GM18520 (cell line): ENCODE measurements at regions not wholly inside any gene's neighbourhood (a gene's known extent, or its start where the extent isn't known, plus 50 kb on each side); places are given as distances from the start of the nearest gene placed in this dataset.

Experiments used
- ATAC-seq: cut with Tn5 transposase; IDR thresholded peaks from one replicate; pipeline ENCODE4 v1.9.1; 2021; ENCODE audit not compliant: unreplicated experiment

DNA sequence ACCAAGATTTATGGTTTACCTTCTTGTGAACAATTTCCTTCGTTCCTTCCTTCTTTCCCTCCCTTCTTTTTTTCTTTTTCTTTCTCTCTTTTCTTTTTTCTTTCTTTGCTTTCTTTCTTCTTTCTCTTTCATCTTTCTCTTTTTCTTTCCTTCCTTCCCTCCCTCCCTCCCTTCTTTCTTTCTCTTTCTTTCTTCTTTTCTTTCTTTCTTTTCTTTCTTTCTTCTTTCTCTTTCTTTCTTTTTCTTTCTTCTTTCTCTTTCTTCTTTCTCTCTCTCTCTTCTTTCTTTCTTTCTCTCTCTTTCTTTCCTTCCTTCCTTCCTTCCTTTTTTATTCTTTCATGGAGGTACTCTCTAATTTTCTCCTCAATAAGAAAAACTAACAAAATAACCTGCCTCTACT is 462.1 kb upstream of the ATP2B1 start:
- ATAC-seq: no peak

- ATAC-seq: no peak
Measured at GRCh38 chr12:90167518-90168208, 459.0 kb upstream of the ATP2B1 start.

DNA sequence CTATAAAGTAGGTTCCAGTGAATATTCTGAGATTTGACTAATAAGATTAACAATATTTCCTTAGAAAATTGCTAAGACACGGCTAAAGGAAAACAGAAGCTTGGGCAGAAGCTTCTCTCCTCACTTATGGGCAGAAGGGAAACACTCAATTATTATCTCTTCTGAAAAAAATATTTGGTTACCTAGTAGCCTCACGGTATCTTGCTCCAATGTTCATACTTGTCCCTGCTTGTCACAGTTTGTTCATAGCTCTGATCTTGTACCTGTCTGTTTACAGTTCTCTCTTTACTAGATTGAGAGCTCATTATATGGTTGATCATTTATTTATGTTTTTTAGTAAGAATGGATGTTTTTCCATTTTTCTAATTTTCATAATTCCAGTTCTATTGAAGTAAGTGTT is 458.0 kb upstream of the ATP2B1 start:
- ATAC-seq: no peak

DNA sequence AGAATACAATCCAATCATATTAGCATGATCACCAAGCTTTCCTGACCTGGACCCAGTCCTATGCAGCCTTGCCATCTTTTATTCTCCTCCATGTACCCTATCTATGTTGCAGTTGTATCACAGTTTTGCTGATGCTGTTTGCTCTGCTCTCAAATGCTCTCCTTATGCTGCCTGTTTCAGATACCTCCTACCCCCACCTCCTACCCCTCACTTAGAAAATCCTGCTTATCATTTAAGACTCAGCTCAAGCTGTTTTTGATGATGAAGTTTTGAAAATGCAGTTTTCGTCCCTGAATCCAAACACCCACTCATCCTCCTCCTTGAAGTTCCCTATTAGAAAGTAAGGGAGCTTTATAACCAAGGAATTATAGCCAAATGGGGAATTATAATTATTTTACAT is 457.4 kb upstream of the ATP2B1 start:
- no peak for ATAC-seq

- ATAC-seq: no peak
Measured at GRCh38 chr12:90163975-90164374, 455.3 kb upstream of the ATP2B1 start.

DNA sequence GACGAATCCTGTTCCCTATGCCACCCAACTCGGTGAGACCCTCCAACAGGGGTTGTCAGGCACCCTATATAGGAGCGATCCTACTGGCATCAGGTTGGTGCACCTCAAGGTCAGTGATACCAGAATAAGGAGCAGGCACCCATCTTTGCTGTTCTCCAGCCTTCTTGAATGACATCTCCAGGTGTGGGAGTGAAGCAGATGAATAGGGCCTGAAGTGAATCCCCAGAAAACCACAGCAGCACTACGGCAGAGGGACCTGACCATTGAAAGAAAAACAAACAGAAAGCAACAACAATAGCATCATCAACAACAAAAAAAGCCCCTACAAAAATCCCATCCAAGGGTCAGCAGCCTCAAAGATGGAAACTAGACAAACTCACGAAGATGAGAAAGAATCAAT is 445.2 kb upstream of the ATP2B1 start:
- ATAC-seq: no peak

GRCh38 chr12:90152897-90153624 is 444.4 kb upstream of the ATP2B1 start:
- ATAC-seq: no peak

DNA sequence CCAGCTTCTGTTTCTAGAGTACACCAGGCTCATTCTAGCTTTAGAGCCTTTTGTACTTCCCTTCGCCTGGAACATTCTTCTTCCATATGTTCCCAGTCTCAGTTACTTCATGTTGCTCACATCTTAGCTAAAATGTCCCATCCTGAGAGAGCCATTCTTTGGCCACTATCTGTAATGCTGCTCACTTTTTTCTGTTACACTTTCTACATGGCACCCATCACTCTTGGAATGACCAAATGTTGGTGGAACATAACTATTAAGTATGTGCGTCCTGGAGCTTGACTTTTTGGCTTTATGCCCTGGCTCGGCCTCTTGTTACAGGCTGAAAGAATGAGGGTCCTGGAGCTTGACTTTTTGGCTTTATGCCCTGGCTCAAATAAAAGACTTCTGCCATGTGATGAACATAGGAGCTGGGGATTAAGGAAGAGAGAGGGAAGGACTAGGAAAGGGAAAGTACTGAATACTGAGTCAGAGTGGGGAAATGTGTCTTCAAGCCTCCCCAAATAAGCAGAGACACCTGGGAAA is 442.9 kb upstream of the ATP2B1 start:
- ATAC-seq: no peak

- no peak for ATAC-seq
Measured at GRCh38 chr12:90149453-90149852, 440.8 kb upstream of the ATP2B1 start.

DNA sequence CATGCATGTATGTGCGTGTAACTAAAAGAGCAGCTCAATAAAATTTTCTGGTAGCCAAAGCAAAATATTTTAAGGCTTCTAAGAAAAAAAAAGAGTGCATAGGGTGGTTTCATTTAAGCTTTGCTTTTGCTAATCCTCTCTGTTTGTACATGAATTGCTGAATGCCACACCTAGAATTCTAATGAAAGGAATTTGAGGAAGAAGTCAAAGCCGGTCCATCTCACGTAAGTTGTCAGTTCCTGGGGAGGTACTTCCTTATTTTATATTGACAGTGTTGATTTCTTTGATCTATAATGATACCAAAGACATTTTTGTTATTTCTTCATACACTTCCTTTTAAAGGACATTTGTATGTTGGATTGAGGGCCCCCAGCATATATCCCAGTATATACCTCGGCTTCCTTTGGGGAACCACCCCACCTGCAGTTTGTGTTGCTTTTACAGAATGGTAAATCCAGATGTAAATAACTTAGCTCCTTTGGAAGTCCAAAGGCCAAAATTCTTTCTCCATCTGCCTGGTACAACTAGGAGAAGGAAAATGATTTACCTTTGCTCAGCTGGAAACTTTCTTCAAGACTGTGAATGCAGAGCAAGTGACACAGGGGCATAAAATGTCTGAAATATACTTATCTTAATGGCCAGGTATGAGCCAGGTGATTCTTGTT is 420.9 kb upstream of the ATP2B1 start:
- ATAC-seq: no peak

DNA sequence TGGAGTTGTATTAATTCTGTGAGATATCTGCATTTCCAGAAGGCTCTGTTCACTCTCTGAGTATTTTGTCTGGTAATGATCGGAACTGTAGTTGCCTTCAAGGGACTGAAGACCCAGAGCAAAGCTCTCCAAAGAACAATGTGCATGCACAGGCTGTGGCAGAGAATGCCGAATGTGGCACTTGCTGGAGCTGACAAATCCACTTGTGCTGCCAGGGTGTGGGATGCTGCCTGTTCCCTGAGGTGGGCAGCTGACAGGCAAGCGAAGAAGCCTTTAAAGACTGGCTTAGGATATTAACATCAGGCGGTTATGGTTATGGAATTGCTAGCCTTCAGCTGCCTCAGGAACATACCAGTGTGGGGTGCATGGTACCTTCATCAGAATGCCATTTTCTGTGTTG is 419.9 kb upstream of the ATP2B1 start:
- ATAC-seq: no peak

- no peak for ATAC-seq
Measured at GRCh38 chr12:90126125-90126524, 417.5 kb upstream of the ATP2B1 start.

- ATAC-seq: no peak
Measured at GRCh38 chr12:90124914-90125313, 416.3 kb upstream of the ATP2B1 start.

- no peak for ATAC-seq
Measured at GRCh38 chr12:90124289-90124688, 415.7 kb upstream of the ATP2B1 start.

GRCh38 chr12:90122681-90123080 is 414.0 kb upstream of the ATP2B1 start:
- ATAC-seq: no peak

- ATAC-seq: no peak
Measured at GRCh38 chr12:90120627-90121026, 412.0 kb upstream of the ATP2B1 start.

DNA sequence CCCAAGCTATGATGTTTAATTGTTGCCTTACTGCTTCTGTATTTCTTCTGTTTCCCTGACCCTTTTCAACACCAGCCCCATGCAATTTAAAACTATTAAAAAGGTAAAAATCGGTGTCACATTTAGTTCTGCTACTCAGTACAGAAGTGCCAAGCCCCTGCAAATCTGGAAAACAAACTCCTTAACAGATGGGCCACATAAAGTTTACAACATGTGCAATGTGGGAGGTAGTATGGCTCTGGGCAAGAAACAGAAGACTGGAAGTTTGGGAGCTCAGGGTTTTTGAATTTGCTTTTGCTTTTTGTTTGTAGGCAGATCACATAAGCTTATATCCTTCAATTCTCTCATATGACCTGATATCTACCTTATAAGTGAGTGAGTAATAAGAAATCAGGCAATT is 404.0 kb upstream of the ATP2B1 start:
- ATAC-seq: no peak

- ATAC-seq: no peak
Measured at GRCh38 chr12:90111791-90112580, 403.3 kb upstream of the ATP2B1 start.

GRCh38 chr12:90106568-90106967 is 397.9 kb upstream of the ATP2B1 start:
- no peak for ATAC-seq

GRCh38 chr12:90102957-90103652 is 394.5 kb upstream of the ATP2B1 start:
- peak; percentile 68 for ATAC-seq

DNA sequence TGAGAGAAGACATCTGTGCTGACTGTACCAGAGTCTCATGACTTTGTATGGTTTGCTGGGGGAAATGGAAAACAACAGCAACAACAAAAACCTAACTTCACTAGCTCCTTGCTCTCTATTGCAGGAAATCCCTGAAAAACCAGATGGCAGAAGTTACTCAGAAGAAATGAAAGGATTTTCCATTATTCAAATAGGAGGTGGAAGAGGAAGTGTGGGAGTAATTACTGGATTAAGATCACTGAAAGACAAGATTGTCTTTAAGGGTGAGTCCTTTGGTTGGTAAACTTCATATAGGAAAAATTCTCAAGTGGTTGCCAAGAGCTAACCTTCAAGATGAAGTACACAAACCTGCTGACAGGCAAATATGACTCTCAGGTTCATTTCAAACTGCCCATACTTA is 391.9 kb upstream of the ATP2B1 start:
- no peak for ATAC-seq
